ENCODE measurements at regions not wholly inside any gene's neighbourhood (a gene's known extent, or its start where the extent isn't known, plus 50 kb on each side); places are given as distances from the start of the nearest gene placed in this dataset.
A peak's percentile ranks its signal among the peaks of the same experiment; 100 is the strongest.
"Not testable (repeated sequence)": the region's sequence is repeated elsewhere in the genome, so short reads cannot be mapped to it uniquely, and the experiment has no call there.

DNA sequence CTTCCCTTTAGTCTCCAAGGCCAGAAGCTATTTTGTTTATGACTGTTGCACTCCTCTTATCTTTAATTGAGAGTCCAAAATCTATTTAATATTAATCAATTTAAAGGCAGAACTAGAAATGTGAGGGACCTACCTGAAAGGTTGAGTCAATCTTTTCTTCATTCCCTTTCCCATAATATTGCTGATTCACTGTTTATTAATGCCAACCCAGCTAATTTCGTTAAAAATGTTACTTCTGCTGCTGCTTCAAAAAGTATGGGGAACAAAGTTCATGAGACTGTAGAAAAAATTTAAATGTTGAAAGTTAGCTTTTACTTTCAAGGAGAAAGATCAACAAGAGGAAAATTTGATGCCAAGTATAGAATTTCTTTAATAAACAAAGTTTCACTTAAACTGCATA, 365.3 kb downstream of the TENT5A start:
- ATAC-seq (ENCODE audit: poor library complexity): no peak

DNA sequence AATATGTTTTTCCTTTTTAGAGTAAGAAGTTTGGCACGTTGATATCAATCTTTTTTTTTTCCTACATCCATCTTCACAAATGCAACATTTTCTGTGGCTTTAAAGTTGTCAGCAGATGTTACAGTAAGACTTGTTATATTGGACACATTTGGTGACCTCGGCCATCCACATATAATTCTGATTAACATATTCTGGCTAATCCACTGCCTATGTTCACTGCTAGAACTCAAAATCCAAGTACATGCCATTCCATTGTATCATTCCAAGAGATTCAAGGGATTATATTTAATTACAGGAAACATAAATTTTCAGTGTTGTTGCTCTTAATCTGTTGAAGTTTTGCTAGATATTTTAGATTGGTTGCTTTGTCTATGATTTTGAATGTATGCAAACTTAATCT, 367.6 kb downstream of the TENT5A start:
- DNase-seq (no peak), ATAC-seq (ENCODE audit: poor library complexity) (no peak)
- intact Hi-C loops (cut with DNase I): no loop called here

More for the DNA sequence above, 365.3 kb downstream of the TENT5A start:
- intact Hi-C loops (cut with DNase I): no loop called here
- no peak for DNase-seq

DNA sequence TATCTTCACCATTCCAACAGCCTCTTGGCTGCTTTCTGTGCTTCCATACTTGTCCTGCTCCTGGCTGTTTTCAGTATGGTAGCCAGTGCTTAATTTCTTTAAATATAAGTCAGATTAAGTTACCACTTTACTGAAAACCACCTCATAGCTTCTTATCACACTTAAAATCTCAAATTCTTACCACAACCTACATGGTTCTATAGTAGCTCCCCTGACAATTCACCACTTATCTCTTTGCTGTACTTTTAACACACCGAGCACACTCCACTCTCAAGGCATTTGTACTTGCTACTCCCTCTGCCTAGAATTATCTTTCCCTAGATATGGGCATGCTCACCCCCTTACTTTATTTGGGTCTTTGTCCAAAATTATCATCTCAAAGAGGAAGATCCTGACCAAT, 369.0 kb downstream of the TENT5A start:
- intact Hi-C loops (cut with DNase I): no loop called here
- no peak for ATAC-seq (ENCODE audit: poor library complexity)
- no peak for DNase-seq

DNA sequence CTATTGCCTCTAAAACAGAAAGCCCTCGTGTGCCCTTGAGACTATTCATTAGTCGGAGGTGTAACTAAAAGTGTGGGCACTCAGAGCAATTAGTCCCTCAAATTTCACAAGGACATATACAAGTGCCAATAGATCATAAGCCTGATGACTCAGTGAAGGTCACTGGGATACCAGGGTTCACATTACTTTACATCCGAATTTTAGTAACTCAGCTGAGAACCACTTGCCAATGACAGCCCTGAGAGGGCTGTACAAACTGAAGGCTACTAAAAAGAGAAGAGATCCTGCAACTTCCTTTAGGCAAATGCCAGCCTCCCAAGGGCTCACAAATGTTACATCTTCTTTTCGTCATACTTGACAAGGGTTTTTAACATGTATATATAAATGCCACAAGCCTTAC, 369.6 kb downstream of the TENT5A start:
- intact Hi-C loops (cut with DNase I): no loop called here
- no peak for DNase-seq
- ATAC-seq (ENCODE audit: poor library complexity): no peak

DNA sequence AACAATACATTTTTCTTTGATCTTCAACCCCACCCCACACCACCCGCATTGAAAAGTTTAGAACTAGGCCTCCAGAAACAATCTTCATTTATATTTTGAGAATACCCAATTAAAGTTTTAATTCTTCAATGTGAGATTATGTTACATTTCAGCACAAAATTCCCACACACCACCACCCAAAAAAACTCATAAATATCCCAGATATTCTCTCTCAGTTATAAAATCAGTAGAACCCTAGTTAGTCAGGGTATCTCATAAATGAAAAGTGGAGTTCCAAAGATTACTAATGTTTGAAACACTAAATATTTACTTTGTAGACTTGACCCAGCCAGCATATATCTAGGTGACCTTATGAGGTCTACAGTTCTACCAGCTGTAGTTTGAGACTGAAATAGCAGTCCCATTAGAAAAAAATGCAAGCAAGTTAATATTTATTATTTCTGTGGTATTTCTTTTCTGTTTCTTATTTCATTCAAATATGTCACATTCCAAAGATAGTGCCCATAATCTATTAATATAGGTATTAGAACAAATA, 371.0 kb downstream of the TENT5A start:
- ATAC-seq (ENCODE audit: poor library complexity): no peak
- DNase-seq: no peak
- intact Hi-C loops (cut with DNase I): no loop called here

DNA sequence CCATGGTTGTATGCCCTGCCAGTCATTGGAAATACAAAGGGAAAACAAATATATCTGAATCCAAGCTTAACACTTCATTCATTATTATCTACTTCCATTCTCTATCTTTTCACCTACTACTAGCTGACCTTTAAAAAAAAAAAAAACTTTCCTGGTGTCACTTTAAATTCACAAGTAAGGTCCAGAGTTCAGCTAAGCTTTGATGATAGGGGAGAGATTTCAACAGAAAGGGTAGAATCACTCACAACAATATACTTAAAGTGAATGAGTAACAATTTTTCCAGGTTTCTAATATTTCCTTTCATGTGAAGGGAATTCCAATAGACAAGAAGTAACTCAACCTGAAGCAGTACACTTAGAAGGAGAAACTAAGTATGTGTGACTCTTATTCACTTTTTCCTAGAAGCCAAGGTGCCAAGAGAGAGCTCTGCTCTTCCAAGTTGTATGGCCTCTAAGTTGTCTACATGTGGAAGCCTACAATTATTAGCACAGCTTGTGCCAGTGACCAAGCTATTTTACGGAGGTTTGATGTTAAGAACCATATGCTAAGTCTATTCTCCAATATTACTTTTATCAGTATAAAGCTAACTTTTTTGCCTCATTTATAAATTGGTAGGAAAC, 371.7 kb downstream of the TENT5A start:
- intact Hi-C loops (cut with DNase I): no loop called here
- DNase-seq (no peak), ATAC-seq (ENCODE audit: poor library complexity) (no peak)

DNA sequence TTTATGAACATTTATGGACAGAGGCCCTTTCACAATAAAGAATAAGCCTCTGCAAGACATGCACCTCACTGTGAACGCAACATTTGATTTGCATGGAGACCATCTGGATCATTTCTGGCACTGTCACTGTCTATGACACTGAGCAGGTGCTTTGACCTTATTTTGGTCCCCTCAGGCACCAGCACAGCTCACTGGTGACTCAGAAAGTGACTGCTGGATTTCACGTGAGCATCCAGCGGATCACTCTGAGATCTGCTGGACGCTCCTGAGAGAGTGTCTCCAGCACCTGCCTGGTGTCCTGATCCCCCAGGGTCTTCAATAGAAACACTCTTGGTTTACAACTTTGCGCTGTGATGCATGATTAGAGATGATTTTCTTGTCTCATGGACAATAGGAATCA, 375.7 kb downstream of the TENT5A start:
- intact Hi-C loops (cut with DNase I): no loop called here
- ATAC-seq (ENCODE audit: poor library complexity): no peak
- no peak for DNase-seq

DNA sequence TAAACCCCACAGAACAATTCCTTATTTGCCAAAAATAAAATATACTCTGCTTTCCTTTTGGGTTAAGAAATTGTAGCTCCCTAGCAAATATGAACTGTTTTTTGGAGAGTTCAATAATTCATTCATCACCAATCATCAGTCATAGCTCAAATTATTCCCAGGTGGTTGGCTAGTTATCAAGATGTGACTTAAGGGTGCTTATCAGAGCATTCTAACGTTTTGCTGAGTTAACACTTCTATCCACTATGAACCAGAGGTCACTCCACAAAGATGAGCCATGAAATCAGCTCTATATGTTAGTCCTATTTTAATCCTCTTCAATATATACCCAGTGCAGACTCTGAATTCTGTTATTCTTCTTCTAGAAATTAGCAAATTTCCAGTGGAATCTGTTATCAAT, 379.1 kb downstream of the TENT5A start:
- intact Hi-C loops (cut with DNase I): no loop called here
- DNase-seq (no peak), ATAC-seq (ENCODE audit: poor library complexity) (no peak)

DNA sequence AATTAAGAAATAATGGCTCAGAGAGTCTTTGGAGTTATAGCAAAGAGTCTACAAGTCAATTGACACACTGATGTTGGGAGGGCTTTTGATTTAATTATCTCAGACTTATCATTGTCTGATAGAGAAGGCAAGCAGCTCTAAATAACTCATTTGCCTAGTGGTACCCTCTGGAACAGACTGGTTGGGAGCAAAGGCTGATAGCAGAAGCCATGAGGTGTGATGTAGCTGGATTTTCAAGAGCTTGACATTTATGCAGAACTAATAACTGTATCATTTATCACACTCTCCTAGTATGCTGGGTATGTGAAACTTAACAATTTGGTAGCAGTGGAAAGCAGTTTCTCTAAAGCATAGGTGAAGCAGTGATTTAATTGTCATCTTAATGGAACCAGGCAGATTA, 380.6 kb downstream of the TENT5A start:
- DNase-seq: no peak
- intact Hi-C loops (cut with DNase I): no loop called here
- no peak for ATAC-seq (ENCODE audit: poor library complexity)

DNA sequence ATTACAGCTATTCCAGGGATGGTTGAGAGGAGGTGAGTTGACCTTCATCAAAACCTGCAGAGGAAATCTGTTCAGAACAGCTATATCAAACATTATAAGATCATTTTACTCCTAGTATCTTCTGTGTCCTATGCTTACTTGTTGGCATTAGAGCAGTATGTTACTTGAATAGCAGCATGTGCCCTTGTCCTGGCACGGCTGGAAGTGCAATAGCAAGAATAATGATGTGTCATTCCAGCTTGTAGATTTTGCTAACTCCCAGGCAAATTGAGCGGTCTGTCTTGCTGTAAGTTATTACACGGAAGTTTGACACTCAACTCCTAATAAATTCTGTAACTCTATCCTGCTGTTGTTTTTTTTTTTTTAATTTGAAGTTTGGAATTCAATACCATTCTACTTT, 385.5 kb downstream of the TENT5A start:
- peak; percentile 82 for ATAC-seq (ENCODE audit: poor library complexity)
- no peak for DNase-seq
- intact Hi-C loops (cut with DNase I): no loop called here

DNA sequence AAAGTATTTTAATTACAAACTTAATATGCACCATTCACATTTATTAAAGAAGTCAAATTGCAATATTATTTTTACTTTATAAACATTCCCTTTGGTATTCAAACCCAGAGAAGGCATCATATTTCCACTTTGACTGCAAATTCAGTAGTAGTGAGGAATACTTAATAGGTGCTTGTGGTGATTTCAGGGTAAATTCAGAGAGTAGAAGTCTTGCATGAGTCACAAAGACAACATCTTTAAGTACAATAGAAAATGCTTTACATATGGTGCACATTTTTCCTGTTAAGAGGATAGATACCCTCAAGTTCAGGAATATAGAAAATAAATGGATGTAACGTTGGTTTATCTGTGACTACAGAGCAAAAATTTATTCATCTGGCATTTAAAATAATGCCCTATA, 390.2 kb downstream of the TENT5A start:
- DNase-seq: no peak
- intact Hi-C loops (cut with DNase I): no loop called here
- ATAC-seq (ENCODE audit: poor library complexity): no peak

DNA sequence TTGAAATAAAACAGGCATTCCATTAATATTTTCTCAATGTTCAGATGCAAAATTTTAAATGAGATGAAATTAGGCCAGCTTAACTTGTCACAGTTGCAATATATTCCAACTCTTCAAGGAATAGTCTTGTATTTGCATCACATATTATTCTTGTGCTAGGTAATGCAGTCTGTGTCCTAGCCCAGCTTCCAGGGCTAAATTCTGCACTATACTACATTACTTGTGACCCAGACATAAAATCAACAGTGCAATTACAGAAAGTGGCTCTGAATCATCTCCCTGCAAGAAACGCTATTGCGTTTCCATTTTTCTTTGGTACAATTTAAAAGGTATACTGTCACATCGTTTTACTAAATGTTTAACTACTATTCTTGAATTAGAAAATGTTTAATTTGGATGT, 399.2 kb downstream of the TENT5A start:
- no peak for DNase-seq
- no peak for ATAC-seq (ENCODE audit: poor library complexity)
- intact Hi-C loops (cut with DNase I): no loop called here

DNA sequence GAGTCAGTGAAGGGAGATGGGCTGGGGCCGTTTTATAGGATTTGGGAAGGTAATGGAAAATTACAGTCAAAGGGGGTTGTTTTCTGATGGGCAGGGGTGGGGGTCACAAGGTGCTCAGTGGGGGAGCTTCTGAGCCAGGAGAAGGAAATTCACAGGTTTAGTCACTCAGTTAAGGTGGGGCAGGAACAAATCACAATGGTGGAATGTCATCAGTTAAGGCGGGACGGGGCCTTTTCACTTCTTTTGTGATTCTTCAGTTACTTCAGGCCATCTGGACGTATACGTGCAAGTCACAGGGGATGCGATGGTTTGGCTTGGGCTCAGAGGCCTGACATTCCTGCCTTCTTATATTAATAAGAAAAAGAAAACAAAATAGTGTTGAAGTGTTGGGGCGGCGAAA, 408.5 kb downstream of the TENT5A start:
- DNase-seq; ATAC-seq (ENCODE audit: poor library complexity); intact Hi-C loops (cut with DNase I): not testable (repeated sequence)

DNA sequence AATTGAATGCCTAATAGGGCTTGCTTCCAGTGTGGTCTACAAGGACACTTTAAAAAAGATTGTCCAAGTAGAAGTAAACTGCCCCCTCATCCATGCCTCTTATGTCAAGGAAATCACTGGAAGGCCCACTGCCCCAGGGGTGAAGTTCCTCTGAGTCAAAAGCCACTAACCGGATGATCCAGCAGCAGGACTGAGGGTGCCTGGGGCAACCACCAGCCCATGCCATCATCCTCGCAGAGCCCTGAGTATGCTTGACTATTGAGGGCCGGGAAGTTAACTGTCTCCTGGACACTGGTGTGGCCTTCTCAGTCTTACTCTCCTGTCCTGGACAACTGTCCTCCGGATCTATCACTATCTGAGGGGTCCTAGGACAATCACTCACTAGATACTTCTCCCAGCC, 411.5 kb downstream of the TENT5A start:
- no peak for ATAC-seq (ENCODE audit: poor library complexity)
- DNase-seq: no peak
- intact Hi-C loops (cut with DNase I): no loop called here

DNA sequence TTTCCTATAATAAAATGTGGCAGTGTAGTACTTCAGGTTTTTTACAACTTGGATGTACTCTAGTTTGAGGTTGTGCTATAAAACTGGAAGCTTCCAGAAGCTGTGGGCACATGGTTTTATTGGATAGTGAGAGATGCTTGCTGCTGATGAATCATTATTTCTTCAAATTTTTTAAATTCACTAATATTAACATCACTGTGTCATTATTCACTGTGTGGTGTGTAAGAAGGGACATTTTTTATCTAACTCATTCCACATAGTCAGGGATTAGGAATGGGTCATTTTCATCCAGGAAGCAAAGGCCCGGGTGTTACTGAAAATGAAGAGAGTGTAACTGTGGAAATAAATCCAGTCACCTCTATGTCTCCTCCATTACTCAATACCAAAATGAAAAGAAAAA, 421.0 kb downstream of the TENT5A start:
- no peak for ATAC-seq (ENCODE audit: poor library complexity)
- DNase-seq: no peak
- intact Hi-C loops (cut with DNase I): no loop called here

DNA sequence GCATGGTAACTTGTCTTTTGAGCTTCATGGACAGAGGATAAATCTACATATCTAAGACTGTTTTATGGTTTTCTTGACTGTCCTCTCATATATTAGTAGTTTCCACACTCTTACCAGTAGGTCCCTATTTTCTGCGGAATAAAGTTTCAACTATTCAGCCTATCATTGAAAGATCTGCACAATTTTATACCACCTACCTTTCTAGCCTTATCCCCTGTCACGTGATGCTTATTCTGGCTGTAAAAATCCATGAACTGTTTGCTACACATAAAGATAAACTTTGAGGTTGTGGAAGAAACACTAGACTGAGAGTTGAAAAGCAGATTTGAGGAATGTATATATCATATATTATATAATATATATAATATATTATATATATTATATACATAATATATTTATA, 423.8 kb downstream of the TENT5A start:
- ATAC-seq (ENCODE audit: poor library complexity) (no peak), DNase-seq (no peak)
- intact Hi-C loops (cut with DNase I): no loop called here

DNA sequence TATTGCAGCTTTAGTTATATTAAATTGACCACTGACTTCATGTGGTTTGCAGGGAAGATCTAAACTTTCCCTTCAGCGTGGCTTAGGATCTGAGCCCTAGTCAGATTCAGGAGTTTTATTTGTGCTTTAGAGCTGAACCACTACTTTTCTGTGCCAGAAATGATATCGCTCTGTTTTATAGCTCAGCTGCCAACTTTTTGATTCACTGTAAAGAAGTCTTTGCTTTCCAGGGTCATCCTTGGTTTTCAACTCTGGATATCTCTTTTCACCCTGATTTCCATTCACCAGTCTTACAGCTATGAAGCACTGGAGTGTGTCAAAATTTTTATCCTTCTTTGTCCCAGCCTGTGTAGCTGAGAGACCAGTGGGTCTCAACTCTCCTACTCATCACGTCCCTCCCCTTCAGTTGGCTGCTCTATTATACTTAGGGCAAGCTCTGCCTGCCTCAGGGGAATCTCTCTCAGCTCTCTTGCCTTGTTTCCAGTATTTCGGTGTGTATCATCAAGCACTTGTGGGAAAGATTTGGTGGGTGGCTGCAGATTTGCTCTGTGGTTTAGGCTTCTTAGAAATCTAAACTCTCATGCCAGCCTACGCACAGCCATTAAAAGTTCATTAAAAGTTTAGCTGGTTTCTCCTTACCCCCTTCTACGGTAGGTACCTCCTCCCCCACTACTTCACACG, 425.5 kb downstream of the TENT5A start:
- intact Hi-C loops (cut with DNase I): no loop called here
- ATAC-seq (ENCODE audit: poor library complexity) (no peak), DNase-seq (no peak)

DNA sequence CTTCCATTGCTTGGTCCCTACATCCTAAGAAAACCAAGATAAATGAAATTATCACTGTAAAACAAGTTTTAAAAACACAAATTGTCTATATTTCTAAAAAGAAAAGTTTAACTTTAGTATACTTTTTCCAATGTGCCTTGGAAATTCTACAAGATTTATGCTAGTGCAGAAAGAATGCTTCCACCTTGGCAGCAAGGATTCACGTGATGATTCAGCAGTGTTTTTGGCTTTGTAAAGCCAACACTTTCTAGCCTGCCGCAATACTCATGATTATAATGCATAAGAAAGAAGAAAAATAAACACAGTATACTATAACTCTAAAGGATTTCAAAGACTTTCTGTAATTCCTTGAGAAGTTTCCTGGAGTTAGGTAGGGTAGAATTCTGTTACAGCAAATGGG, 442.7 kb downstream of the TENT5A start:
- intact Hi-C loops (cut with DNase I): no loop called here
- DNase-seq (no peak), ATAC-seq (ENCODE audit: poor library complexity) (no peak)

DNA sequence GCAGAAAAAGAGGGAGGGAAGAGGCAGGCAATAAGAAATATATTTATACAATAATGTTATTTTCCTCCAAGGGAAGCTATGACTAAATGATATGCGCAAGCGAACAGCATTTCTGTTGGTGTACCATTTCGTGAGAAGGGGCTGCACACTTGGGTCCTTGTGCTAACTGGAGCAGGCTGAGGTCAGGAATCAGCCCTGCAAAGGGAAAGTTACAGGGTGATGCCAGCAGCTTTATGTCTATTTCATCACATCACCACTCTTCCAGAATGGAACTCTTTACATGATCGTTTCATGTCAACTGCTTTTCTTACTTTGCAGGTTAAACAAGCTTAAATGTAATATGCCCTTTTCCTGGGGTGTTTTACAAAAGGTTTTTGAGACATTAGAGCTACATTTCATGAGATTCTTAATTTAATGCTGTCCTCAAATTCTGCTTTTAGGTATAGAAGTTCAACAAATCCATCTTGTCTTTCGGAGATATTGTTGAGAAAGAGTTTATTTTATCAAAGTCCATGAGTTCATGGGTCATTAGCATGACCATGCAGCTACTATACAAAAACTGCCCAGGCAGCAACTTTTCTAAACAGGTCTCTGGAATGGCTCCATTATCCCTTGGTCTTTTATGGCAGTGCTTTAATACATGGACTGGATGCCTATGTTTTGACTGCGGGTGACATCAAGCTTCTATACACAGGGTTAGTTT, 443.8 kb downstream of the TENT5A start:
- DNase-seq: no peak
- peak; percentile 56 for ATAC-seq (ENCODE audit: poor library complexity)
- intact Hi-C loops (cut with DNase I): no loop called here

DNA sequence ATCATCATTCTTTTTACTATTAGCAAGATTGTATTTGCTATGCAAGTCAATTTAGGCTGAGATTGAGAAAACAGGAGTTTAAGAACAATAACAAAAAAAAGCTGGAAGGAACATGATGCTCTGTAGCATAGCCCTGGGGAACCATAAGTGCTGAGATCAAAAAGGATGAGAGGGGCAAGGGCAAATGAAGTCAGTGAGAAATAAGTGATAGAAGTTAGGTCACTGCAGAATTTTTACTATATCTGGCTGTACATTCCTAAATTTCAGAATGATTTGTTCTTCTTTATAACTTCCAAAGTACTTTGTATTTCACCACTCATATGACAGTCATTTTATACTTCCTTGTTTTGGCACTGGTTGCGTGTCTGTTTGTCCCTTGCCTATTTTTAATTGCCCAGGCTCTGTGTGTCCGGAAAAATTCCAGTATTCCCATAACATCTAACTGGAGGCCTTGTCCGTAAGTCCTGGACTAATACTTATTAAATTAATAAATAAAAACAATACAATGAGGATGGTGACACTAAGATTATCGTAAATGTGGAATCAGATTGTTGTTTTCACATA, 444.7 kb downstream of the TENT5A start:
- intact Hi-C loops (cut with DNase I): no loop called here
- DNase-seq: no peak
- peak; percentile 90 for ATAC-seq (ENCODE audit: poor library complexity)
